Uterus (tissue), 3 donors: ENCODE measurements at regions not wholly inside any gene's neighbourhood (a gene's known extent, or its start where the extent isn't known, plus 50 kb on each side); places are given as distances from the start of the nearest gene placed in this dataset.
"Not testable (repeated sequence)": the region's sequence is repeated elsewhere in the genome, so short reads cannot be mapped to it uniquely, and the experiment has no call there.

Experiments used
- DNase-seq, 2 donors: peaks; one replicate each; pipeline ENCODE4 v3.0.0-alpha.2; 2019 to 2020
- H3K27ac ChIP-seq, 2 donors: fragments of 200-600 bp; sonication (generic); 1 replicate in 1 of 2; 2 replicates in 1 of 2; pipeline ENCODE4 v1.5.1; 2016 to 2018
- H3K27me3 ChIP-seq, 2 donors: fragments of 200-600 bp; sonication (generic); one replicate each; pipeline ENCODE4 v1.5.1; 2018 to 2019; ENCODE audit warnings: control low read depth in 1 of 2
- H3K36me3 ChIP-seq, 2 donors: fragments of 200-600 bp; sonication (generic); one replicate each; pipeline ENCODE4 v1.5.1; 2019; ENCODE audit warnings: control low read depth in 1 of 2
- H3K4me1 ChIP-seq, 2 donors: fragments of 200-600 bp; sonication (generic); one replicate each; pipeline ENCODE4 v1.5.1; 2018 to 2019; ENCODE audit warnings: control low read depth in 1 of 2
- H3K4me3 ChIP-seq, 2 donors: fragments of 200-600 bp; sonication (generic); 1 replicate in 1 of 2; 2 replicates in 1 of 2; pipeline ENCODE4 v1.5.1; 2018 to 2019; ENCODE audit warnings: mild to moderate bottlenecking in 1 of 2
- H3K9me3 ChIP-seq, 2 donors: fragments of 200-600 bp; sonication (generic); one replicate each; pipeline ENCODE4 v1.5.1; 2019; ENCODE audit warnings: control low read depth in 1 of 2
- POLR2A ChIP-seq, 2 donors: fragments of 450-650 bp; IDR thresholded peaks; one replicate each; pipeline ENCODE4 v1.6.1; 2016; ENCODE audit warnings: antibody characterized with exemption in 2 of 2, mild to moderate bottlenecking in 1 of 2, moderate library complexity in 1 of 2
- intact Hi-C: fragments of 100-400 bp; cut with DNase I; formaldehyde crosslinking; loops from one replicate; pipeline ENCODE4 v1.15.1; 2023; ENCODE audit warnings: low total_unique reads
- TF ChIP-seq, protein P1 (sequence below), 4 experiments: fragments of 200-600 bp in 2 of 4; fragments of 450-650 bp in 2 of 4; sonication (generic) in 2 of 4; IDR thresholded peaks; one replicate each; pipeline ENCODE4 v1.5.1; 2016 to 2019; ENCODE audit warnings: antibody characterized with exemption in 4 of 4, mild to moderate bottlenecking in 2 of 4, moderate library complexity in 1 of 4
- donor health status: DM: yes; HTN: yes; CAD: no.

DNA sequence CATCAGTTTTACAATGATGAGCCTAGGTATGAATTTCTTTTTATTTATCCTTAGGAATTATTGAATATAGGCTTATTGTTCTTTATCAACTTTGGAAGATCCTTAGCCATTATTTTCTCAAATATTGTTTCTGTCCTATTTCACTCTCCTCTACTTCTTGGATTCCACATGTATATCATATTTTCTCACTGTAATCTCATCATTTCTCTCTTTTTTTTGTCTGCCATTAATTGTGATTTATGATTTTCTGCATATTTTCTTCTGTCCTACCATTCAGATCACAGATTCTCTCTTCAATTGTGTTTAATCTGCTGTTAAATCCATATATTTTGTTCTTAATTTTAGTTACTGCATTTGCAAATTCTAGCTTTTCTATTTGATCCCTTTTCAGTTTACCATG, 139.8 kb downstream of the ARRDC3 start:
- no peak for DNase-seq
- Histone ChIP-seq H3K9me3 (no peaks in the 10 kb centered on the region), H3K27me3 (no peaks in the 10 kb centered on the region), H3K4me3 (no peak overlapping the region), H3K36me3 (no peaks in the 10 kb centered on the region), H3K4me1 (no peaks in the 10 kb centered on the region), H3K27ac (no peak overlapping the region)
- no peak for TF ChIP-seq POLR2A (IDR thresholded peaks at IDR 0.05)
- TF ChIP-seq, protein P1, sequence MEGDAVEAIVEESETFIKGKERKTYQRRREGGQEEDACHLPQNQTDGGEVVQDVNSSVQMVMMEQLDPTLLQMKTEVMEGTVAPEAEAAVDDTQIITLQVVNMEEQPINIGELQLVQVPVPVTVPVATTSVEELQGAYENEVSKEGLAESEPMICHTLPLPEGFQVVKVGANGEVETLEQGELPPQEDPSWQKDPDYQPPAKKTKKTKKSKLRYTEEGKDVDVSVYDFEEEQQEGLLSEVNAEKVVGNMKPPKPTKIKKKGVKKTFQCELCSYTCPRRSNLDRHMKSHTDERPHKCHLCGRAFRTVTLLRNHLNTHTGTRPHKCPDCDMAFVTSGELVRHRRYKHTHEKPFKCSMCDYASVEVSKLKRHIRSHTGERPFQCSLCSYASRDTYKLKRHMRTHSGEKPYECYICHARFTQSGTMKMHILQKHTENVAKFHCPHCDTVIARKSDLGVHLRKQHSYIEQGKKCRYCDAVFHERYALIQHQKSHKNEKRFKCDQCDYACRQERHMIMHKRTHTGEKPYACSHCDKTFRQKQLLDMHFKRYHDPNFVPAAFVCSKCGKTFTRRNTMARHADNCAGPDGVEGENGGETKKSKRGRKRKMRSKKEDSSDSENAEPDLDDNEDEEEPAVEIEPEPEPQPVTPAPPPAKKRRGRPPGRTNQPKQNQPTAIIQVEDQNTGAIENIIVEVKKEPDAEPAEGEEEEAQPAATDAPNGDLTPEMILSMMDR (IDR thresholded peaks at IDR 0.05), result no peak
- intact Hi-C loops, result no loop called here

DNA sequence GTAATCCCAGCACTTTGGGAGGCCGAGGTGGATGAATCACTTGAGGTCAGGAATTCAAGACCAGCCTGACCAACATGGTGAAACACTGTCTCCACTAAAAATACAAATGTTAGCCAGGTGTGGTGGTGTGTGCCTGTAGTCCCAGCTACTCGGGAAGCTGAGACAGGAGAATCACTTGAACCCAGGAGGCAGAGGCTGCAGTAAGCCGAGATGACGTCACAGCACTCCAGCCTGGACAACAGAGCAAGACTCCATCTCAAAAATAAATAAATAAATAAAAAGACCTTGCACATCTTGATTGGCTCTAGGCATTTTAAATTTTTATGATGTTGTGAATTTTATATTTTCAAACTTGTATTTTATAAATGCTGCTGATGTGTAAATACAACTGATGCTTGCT, 141.7 kb downstream of the ARRDC3 start:
- H3K27ac ChIP-seq, intact Hi-C loops, H3K9me3 ChIP-seq, H3K4me3 ChIP-seq, H3K4me1 ChIP-seq, H3K36me3 ChIP-seq, DNase-seq, H3K27me3 ChIP-seq: not testable (repeated sequence)

DNA sequence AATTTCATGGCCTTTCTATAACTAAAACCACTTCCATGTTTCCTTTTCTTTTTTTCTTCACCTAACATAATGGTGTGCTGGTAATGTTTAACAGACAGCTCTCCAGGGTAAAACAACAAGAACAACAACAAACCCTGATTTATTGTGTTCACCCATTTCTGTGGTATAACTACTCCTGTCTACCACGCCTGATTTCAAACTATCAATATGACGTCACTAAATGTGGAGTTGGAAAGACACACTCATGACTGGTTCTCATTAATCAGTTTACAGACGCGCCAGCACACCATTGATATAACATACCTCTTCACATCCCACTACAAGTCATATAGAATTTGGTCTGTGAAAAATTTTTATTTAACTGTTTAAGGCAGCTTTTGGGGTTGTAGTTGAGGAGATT, 142.9 kb downstream of the ARRDC3 start:
- Histone ChIP-seq H3K36me3 (no peaks in the 10 kb centered on the region), H3K27me3 (no peaks in the 10 kb centered on the region), H3K9me3 (no peaks in the 10 kb centered on the region), H3K4me3 (no peak overlapping the region), H3K27ac (no peak overlapping the region), H3K4me1 (no peaks in the 10 kb centered on the region)
- DNase-seq, result no peak
- intact Hi-C loops, result no loop called here
- TF ChIP-seq POLR2A (IDR thresholded peaks at IDR 0.05), result no peak
- TF ChIP-seq, protein P1 (IDR thresholded peaks at IDR 0.05), result no peak

DNA sequence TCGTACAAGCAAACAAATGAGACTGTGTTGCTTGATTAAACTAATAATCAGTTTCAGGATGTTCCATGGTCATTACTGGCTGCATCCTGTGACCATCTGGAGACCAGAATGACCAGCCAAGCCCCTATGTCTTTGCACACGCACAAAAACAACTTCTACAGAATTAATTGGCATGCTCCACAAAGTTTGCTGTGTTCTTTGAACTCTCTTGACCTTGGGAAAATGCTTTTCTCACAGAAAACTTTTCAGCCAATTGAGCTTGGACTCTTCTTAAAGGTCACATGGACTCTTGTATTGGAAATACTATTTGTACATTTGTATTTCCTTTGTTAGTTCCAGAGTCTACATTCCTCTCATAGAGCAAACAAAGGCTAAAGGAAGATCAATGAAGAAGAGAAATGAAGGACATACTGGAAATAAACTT, 147.8 kb downstream of the ARRDC3 start:
- TF ChIP-seq POLR2A (IDR thresholded peaks at IDR 0.05), result no peak
- TF ChIP-seq, protein P1 (IDR thresholded peaks at IDR 0.05), result no peak
- no peaks in the 10 kb centered on the region for H3K27me3 ChIP-seq
- no peaks in the 10 kb centered on the region for H3K4me1 ChIP-seq
- intact Hi-C loops, result no loop called here
- no peak for DNase-seq
- H3K27ac ChIP-seq, result peak overlapping the region in 1 of 2 donors; percentile 52
- H3K9me3 ChIP-seq, result no peaks in the 10 kb centered on the region
- H3K4me3 ChIP-seq, result no peak overlapping the region
- H3K36me3 ChIP-seq, result no peaks in the 10 kb centered on the region

DNA sequence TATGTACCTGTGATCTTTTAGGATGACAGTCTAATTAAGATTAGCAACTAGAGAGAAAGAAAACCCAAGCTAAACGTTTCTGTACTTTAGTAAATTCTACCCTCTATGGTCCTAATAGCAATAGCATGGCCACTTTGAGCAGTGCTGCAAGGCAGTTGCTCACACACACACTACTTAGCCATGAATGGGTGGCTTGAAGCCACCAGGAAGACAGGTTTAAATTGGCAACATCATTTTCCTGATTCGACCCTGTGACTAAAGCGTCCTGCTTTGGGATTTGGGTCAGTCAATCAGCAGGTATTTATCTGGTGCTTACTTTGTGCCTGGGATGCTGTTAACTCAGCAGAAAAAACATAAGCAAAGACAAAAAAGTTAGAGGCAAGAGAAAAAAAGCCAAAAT, 150.6 kb downstream of the ARRDC3 start:
- intact Hi-C loops, result no loop called here
- Histone ChIP-seq H3K4me1 (no peaks in the 10 kb centered on the region), H3K36me3 (no peaks in the 10 kb centered on the region), H3K9me3 (no peaks in the 10 kb centered on the region), H3K4me3 (no peak overlapping the region), H3K27ac (no peak overlapping the region), H3K27me3 (no peaks in the 10 kb centered on the region)
- TF ChIP-seq, protein P1 (IDR thresholded peaks at IDR 0.05), result no peak
- TF ChIP-seq POLR2A (IDR thresholded peaks at IDR 0.05), result no peak
- DNase-seq, result no peak

DNA sequence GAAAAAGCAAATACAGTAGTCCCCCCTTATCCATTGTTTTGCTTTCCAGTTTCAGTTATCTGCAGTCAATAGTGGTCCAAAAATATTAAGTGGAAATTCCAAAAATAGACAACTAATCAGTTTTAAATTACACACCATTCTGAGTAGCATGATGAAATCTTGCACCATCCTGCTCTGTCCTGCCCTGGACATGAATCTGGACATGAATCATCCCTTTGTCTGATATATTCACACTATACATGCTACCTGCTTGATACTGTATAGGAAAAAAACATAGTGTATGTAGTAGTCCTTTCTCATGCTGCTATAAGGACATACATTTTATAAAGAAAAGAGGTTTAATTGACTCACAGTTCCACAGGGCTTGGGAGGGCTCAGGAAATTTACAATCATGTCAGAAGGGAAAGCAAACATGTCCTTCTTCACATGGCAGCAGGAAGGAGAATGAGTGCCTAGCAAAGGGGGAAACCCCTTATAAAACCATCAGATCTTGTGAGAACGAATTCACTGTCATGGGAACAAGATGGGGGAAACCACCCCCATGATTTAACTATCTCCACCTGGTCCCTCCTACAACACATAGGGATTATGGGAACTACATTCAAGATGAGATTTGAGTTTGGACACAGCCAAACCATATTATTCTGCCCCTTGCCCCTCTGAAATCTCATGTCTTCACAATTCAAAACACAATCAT, 153.9 kb downstream of the ARRDC3 start:
- H3K27me3 ChIP-seq, result no peaks in the 10 kb centered on the region
- no peak overlapping the region for H3K27ac ChIP-seq
- intact Hi-C loops, result no loop called here
- H3K4me1 ChIP-seq, result no peaks in the 10 kb centered on the region
- TF ChIP-seq, protein P1 (IDR thresholded peaks at IDR 0.05), result no peak
- no peak for TF ChIP-seq POLR2A (IDR thresholded peaks at IDR 0.05)
- no peaks in the 10 kb centered on the region for H3K36me3 ChIP-seq
- no peak for DNase-seq
- H3K9me3 ChIP-seq, result no peaks in the 10 kb centered on the region
- H3K4me3 ChIP-seq, result no peak overlapping the region
